Nephron progenitor cell (in vitro differentiated cells): ENCODE measurements at regions not wholly inside any gene's neighbourhood (a gene's known extent, or its start where the extent isn't known, plus 50 kb on each side); places are given as distances from the start of the nearest gene placed in this dataset.

ENCODE experiments used
- DNase-seq: peaks from one replicate; pipeline ENCODE4 v3.0.0; 2021
- H3K27ac Mint-ChIP-seq: 2 replicates; pipeline ENCODE4 v1.8.0; 2021; ENCODE audit warnings: mild to moderate bottlenecking, moderate library complexity, mixed read lengths
- H3K27me3 Mint-ChIP-seq: 2 replicates; pipeline ENCODE4 v1.8.0; 2021; ENCODE audit warnings: mild to moderate bottlenecking, low read depth, mixed read lengths; ENCODE audit not compliant: poor library complexity
- H3K36me3 Mint-ChIP-seq: 2 replicates; pipeline ENCODE4 v1.8.0; 2021; ENCODE audit warnings: low read depth, mixed read lengths
- H3K4me1 Mint-ChIP-seq: 2 replicates; pipeline ENCODE4 v1.8.0; 2021; ENCODE audit warnings: mixed read lengths
- H3K4me3 Mint-ChIP-seq: 2 replicates; pipeline ENCODE4 v1.8.0; 2021; ENCODE audit warnings: mild to moderate bottlenecking, moderate library complexity, mixed read lengths
- H3K9me3 Mint-ChIP-seq: 2 replicates; pipeline ENCODE4 v1.8.0; 2021; ENCODE audit warnings: mild to moderate bottlenecking, moderate library complexity, mixed read lengths
- CTCF ChIP-seq: fragments of 200-600 bp; sonication (generic); IDR thresholded peaks from 2 replicates; pipeline ENCODE4 v1.5.0; 2021; ENCODE audit warnings: antibody characterized with exemption

- Mint-ChIP-seq H3K4me1 (peaks cover 70% of the 10 kb centered on the region), H3K9me3 (no peaks in the 10 kb centered on the region), H3K27ac (no peak overlapping the region), H3K27me3 (peaks cover 3% of the 10 kb centered on the region), H3K36me3 (no peaks in the 10 kb centered on the region), H3K4me3 (no peak overlapping the region)
- DNase-seq: no peak
- TF ChIP-seq CTCF: no peak
Measured at GRCh38 chr18:45519411-45520280, 95.6 kb upstream of the SLC14A2 start.

GRCh38 chr18:45521136-45521535, 94.1 kb upstream of the SLC14A2 start:
- no peak for TF ChIP-seq CTCF
- Mint-ChIP-seq H3K4me3 (no peak overlapping the region), H3K4me1 (peaks cover 57% of the 10 kb centered on the region), H3K27me3 (peaks cover 3% of the 10 kb centered on the region), H3K36me3 (no peaks in the 10 kb centered on the region), H3K27ac (no peak overlapping the region), H3K9me3 (no peaks in the 10 kb centered on the region)
- no peak for DNase-seq

GRCh38 chr18:45521777-45522176, 93.5 kb upstream of the SLC14A2 start:
- Mint-ChIP-seq H3K27ac (no peak overlapping the region), H3K36me3 (no peaks in the 10 kb centered on the region), H3K4me3 (no peak overlapping the region), H3K27me3 (peaks cover 3% of the 10 kb centered on the region), H3K4me1 (peaks cover 50% of the 10 kb centered on the region), H3K9me3 (no peaks in the 10 kb centered on the region)
- TF ChIP-seq CTCF: no peak
- DNase-seq: no peak

- DNase-seq: no peak
- no peak overlapping the region for H3K4me3 Mint-ChIP-seq
- H3K27me3 Mint-ChIP-seq: peaks cover 3% of the 10 kb centered on the region
- no peaks in the 10 kb centered on the region for H3K9me3 Mint-ChIP-seq
- H3K4me1 Mint-ChIP-seq: peaks cover 44% of the 10 kb centered on the region
- TF ChIP-seq CTCF: no peak
- no peaks in the 10 kb centered on the region for H3K36me3 Mint-ChIP-seq
- H3K27ac Mint-ChIP-seq: no peak overlapping the region
Measured at GRCh38 chr18:45522371-45522770, 92.9 kb upstream of the SLC14A2 start.

GRCh38 chr18:45525301-45525700, 90.0 kb upstream of the SLC14A2 start:
- DNase-seq: no peak
- TF ChIP-seq CTCF: no peak
- no peaks in the 10 kb centered on the region for H3K9me3 Mint-ChIP-seq
- H3K36me3 Mint-ChIP-seq: no peaks in the 10 kb centered on the region
- H3K27me3 Mint-ChIP-seq: no peaks in the 10 kb centered on the region
- peaks cover 21% of the 10 kb centered on the region for H3K4me1 Mint-ChIP-seq
- no peak overlapping the region for H3K4me3 Mint-ChIP-seq
- no peak overlapping the region for H3K27ac Mint-ChIP-seq
